Gastrocnemius medialis (tissue), 4 donors: ENCODE measurements at regions not wholly inside any gene's neighbourhood (a gene's known extent, or its start where the extent isn't known, plus 50 kb on each side); places are given as distances from the start of the nearest gene placed in this dataset.
"Not testable (repeated sequence)": the region's sequence is repeated elsewhere in the genome, so short reads cannot be mapped to it uniquely, and the experiment has no call there.

Experiments
- ATAC-seq, 2 donors: fragments of 150-250 bp; one replicate each; pipeline ENCODE4 v1.9.1; 2016
- DNase-seq, 2 donors: peaks; one replicate each; pipeline ENCODE4 v3.0.0-alpha.2; 2019
- H3K27ac ChIP-seq, 4 donors: fragments of 200-600 bp; sonication (generic); 1 replicate in 1 of 4; 2 replicates in 3 of 4; pipeline ENCODE4 v1.5.1; 2016 to 2018; ENCODE audit warnings: mild to moderate bottlenecking in 2 of 4, moderate library complexity in 1 of 4
- H3K27me3 ChIP-seq, 3 donors: fragments of 200-600 bp; sonication (generic) in 2 of 3; 1 replicate in 1 of 3; 2 replicates in 2 of 3; pipeline versions ENCODE4 v1.5.1 to v1.6.0; 2016 to 2019; ENCODE audit warnings: mild to moderate bottlenecking in 1 of 3, moderate library complexity in 1 of 3
- H3K36me3 ChIP-seq, 2 donors: fragments of 200-600 bp; sonication (generic) in 1 of 2; one replicate each; pipeline ENCODE4 v1.5.1; 2017 to 2018
- H3K4me1 ChIP-seq, 2 donors: fragments of 200-600 bp; sonication (generic) in 1 of 2; one replicate each; pipeline ENCODE4 v1.5.1; 2016 to 2017; ENCODE audit warnings: mild to moderate bottlenecking in 2 of 2
- H3K4me3 ChIP-seq, 4 donors: fragments of 200-600 bp; sonication (generic) in 3 of 4; 1 replicate in 1 of 4; 2 replicates in 3 of 4; pipeline ENCODE4 v1.5.1; 2016 to 2019; ENCODE audit warnings: mild to moderate bottlenecking in 2 of 4
- H3K9me3 ChIP-seq, 3 donors: fragments of 200-600 bp; sonication (generic) in 2 of 3; 1 replicate in 1 of 3; 2 replicates in 2 of 3; pipeline ENCODE4 v1.5.1; 2016 to 2019
- CTCF ChIP-seq, 5 experiments: fragments of 450-650 bp in 3 of 5; fragments of 200-600 bp in 2 of 5; sonication (generic) in 2 of 5; IDR thresholded peaks in 4 of 5; conservative IDR thresholded peaks in 1 of 5; 1 replicate in 4 of 5; 2 replicates in 1 of 5; pipeline ENCODE4 v1.5.1; 2016 to 2019; ENCODE audit warnings: antibody characterized with exemption in 5 of 5, mild to moderate bottlenecking in 3 of 5, moderate library complexity in 3 of 5
- POLR2A ChIP-seq, 2 donors: fragments of 450-650 bp; IDR thresholded peaks; one replicate each; pipeline ENCODE4 v1.6.1; 2017; ENCODE audit warnings: antibody characterized with exemption in 2 of 2, mild to moderate bottlenecking in 2 of 2, moderate library complexity in 2 of 2
- in situ Hi-C, 4 donors: fragments of 200-750 bp; cut with MboI; loops; one replicate each; pipeline versions ENCODE4 v1.15.0 to v1.8.0; 2017; ENCODE audit warnings: low sequenced_read_pairs in 4 of 4
- intact Hi-C: fragments of 100-400 bp; cut with DNase I; formaldehyde crosslinking; loops from one replicate; pipeline ENCODE4 v1.15.1; 2023; ENCODE audit warnings: low total_unique reads

GRCh38 chr16:87119168-87119567 lies 198.0 kb downstream of the C16orf95 start:
- no peak for TF ChIP-seq CTCF (IDR thresholded peaks at IDR 0.05 in 4 of 5, conservative IDR thresholded peaks at IDR 0.05 in 1 of 5)
- no peak for TF ChIP-seq POLR2A (IDR thresholded peaks at IDR 0.05)
- Histone ChIP-seq H3K4me1 (no peaks in the 10 kb centered on the region), H3K27me3 (peaks cover 0 to 7% (median 7%) of the 10 kb centered on the region in 3 donors), H3K27ac (no peak overlapping the region), H3K36me3 (no peaks in the 10 kb centered on the region), H3K4me3 (no peak overlapping the region), H3K9me3 (no peaks in the 10 kb centered on the region)
- in situ Hi-C loops (no loop called here), intact Hi-C loops (no loop called here)
- no peak for ATAC-seq
- DNase-seq = no peak

- Histone ChIP-seq H3K36me3 (no peaks in the 10 kb centered on the region), H3K27me3 (peaks cover 0 to 7% (median 7%) of the 10 kb centered on the region in 3 donors), H3K27ac (no peak overlapping the region), H3K4me3 (no peak overlapping the region), H3K9me3 (no peaks in the 10 kb centered on the region), H3K4me1 (no peaks in the 10 kb centered on the region)
- intact Hi-C loops = no loop called here
- TF ChIP-seq CTCF (IDR thresholded peaks at IDR 0.05 in 4 of 5, conservative IDR thresholded peaks at IDR 0.05 in 1 of 5) (no peak), POLR2A (IDR thresholded peaks at IDR 0.05) (no peak)
- DNase-seq = no peak
- in situ Hi-C loops = no loop called here
- no peak for ATAC-seq
Observed at GRCh38 chr16:87119748-87120147, 197.4 kb downstream of the C16orf95 start.

GRCh38 chr16:87121816-87122215 lies 195.4 kb downstream of the C16orf95 start:
- in situ Hi-C loops (no loop called here), intact Hi-C loops (no loop called here)
- Histone ChIP-seq H3K4me1 (no peaks in the 10 kb centered on the region), H3K27me3 (peaks cover 13 to 20% (median 20%) of the 10 kb centered on the region in 3 donors), H3K9me3 (no peaks in the 10 kb centered on the region), H3K36me3 (no peaks in the 10 kb centered on the region), H3K4me3 (no peak overlapping the region), H3K27ac (no peak overlapping the region)
- ATAC-seq (no peak), DNase-seq (no peak)
- TF ChIP-seq POLR2A (IDR thresholded peaks at IDR 0.05) = no peak
- no peak for TF ChIP-seq CTCF (IDR thresholded peaks at IDR 0.05 in 4 of 5, conservative IDR thresholded peaks at IDR 0.05 in 1 of 5)

GRCh38 chr16:87123356-87124001 lies 193.7 kb downstream of the C16orf95 start:
- no peak for ATAC-seq
- Histone ChIP-seq H3K9me3 (no peaks in the 10 kb centered on the region), H3K27me3 (peaks cover 20 to 24% (median 23%) of the 10 kb centered on the region in 3 donors), H3K36me3 (no peaks in the 10 kb centered on the region), H3K27ac (no peak overlapping the region), H3K4me3 (no peak overlapping the region), H3K4me1 (no peaks in the 10 kb centered on the region)
- no peak for TF ChIP-seq CTCF (IDR thresholded peaks at IDR 0.05 in 4 of 5, conservative IDR thresholded peaks at IDR 0.05 in 1 of 5)
- TF ChIP-seq POLR2A (IDR thresholded peaks at IDR 0.05) = no peak
- intact Hi-C loops = no loop called here
- no peak for DNase-seq
- in situ Hi-C loops = no loop called here

- intact Hi-C loops = not testable (repeated sequence)
Observed at GRCh38 chr16:87124405-87124804, 192.8 kb downstream of the C16orf95 start.

More at GRCh38 chr16:87124405-87124804, 192.8 kb downstream of the C16orf95 start:
- H3K9me3 ChIP-seq, H3K27ac ChIP-seq, ATAC-seq, in situ Hi-C loops, H3K4me3 ChIP-seq, H3K36me3 ChIP-seq, DNase-seq, H3K4me1 ChIP-seq: not testable (repeated sequence)
- peaks cover 23 to 29% (median 24%) of the 10 kb centered on the region in 3 donors for H3K27me3 ChIP-seq
